ENCODE measurements at regions not wholly inside any gene's neighbourhood (a gene's known extent, or its start where the extent isn't known, plus 50 kb on each side); places are given as distances from the start of the nearest gene placed in this dataset.
A peak's percentile ranks its signal among the peaks of the same experiment; 100 is the strongest.

GRCh38 chr2:20541651-20542050 is 94.8 kb downstream of the RHOB start:
- H3K4me3 ChIP-seq = no peak overlapping the region
- no peaks in the 10 kb centered on the region for H3K36me3 ChIP-seq
- DNase-seq = no peak
- no peaks in the 10 kb centered on the region for H3K27me3 ChIP-seq
- H3K27ac ChIP-seq = no peak overlapping the region
- H3K9me3 ChIP-seq (replicated peaks) = no peaks in the 10 kb centered on the region; the same call in 1 of the 2 replicates
- H3K4me1 ChIP-seq = peaks cover 64% of the 10 kb centered on the region

DNA sequence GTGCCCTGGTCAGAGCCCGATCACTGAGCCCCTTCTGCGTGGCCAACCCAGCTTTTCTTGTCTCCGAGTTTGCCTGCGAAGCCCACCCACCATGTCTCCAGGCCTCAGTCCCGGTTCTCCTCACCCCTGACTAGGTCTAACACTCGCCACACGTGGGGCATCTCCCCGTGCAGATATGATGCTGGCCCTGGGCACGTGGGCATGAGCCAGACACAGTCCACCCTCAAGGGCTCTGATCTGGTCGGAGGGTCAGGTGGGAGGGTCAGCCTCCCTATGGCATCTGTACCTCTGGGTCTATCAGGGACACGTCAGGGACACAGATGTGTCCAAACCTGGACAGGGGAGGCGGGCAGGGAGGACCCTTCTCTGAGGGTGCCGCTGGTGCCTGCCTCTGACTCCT is 95.4 kb downstream of the RHOB start:
- H3K9me3 ChIP-seq (replicated peaks) = no peaks in the 10 kb centered on the region; the same call in 1 of the 2 replicates
- no peak for DNase-seq
- no peaks in the 10 kb centered on the region for H3K27me3 ChIP-seq
- H3K27ac ChIP-seq = no peak overlapping the region; the same call in 1 of the 2 replicates
- no peaks in the 10 kb centered on the region for H3K36me3 ChIP-seq
- no peak overlapping the region for H3K4me3 ChIP-seq
- H3K4me1 ChIP-seq = peaks cover 64% of the 10 kb centered on the region

GRCh38 chr2:20542746-20543468 is 96.0 kb downstream of the RHOB start:
- peak; percentile 73 to 74 for DNase-seq
- H3K36me3 ChIP-seq = no peaks in the 10 kb centered on the region
- peak overlapping the region; percentile 93 for H3K27ac ChIP-seq
- peak overlapping the region; percentile 20 for H3K4me3 ChIP-seq
- H3K27me3 ChIP-seq = no peaks in the 10 kb centered on the region
- H3K4me1 ChIP-seq = peaks cover 63% of the 10 kb centered on the region
- no peaks in the 10 kb centered on the region; the same call in 1 of the 2 replicates for H3K9me3 ChIP-seq (replicated peaks)

DNA sequence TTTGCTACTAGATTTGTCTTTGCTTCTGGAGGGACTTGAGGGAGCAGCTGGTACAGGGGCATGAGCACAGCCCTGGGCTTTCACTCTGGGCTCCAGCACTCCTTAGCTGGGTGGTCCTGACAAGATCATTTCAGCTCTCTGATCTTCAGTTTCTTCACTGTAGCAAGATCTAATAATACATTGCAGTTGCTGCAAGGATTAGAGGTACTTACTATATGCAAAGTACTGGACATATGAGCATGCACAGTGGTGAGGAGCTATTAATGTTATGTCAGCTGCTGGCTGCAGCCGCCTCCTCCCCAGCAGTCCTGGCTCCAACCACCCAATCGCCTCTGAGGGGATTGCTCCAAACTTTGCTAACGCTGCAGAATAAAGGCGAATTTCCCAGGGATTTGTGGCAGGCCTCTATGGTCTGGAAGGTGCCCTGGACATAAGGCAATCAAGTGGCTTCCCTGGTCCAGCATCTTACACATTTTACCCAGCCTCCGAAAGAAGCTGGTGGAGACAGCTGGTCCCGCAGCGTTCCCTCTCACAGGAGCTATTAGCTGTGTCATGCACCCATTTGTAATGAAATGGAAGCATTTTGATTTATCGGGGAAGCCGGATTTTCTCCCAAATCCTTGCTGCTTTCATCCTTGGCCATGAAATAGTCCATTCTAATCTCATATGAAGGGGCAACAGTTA is 96.7 kb downstream of the RHOB start:
- Histone ChIP-seq H3K27me3 (no peaks in the 10 kb centered on the region), H3K27ac (peak overlapping the region; percentile 93), H3K4me3 (peak overlapping the region; percentile 26), H3K4me1 (peaks cover 56% of the 10 kb centered on the region), H3K36me3 (no peaks in the 10 kb centered on the region), H3K9me3 (replicated peaks) (no peaks in the 10 kb centered on the region; the same call in 1 of the 2 replicates)
- peak; percentile 94 to 97 for DNase-seq

GRCh38 chr2:20544153-20544747 is 97.4 kb downstream of the RHOB start:
- H3K9me3 ChIP-seq (replicated peaks) = no peaks in the 10 kb centered on the region; the same call in 1 of the 2 replicates
- H3K27ac ChIP-seq = peak overlapping the region; percentile 93
- no peaks in the 10 kb centered on the region for H3K36me3 ChIP-seq
- peak overlapping the region; percentile 26 for H3K4me3 ChIP-seq
- peak; percentile 93 to 97 for DNase-seq
- H3K4me1 ChIP-seq = peaks cover 49% of the 10 kb centered on the region
- H3K27me3 ChIP-seq = no peaks in the 10 kb centered on the region

- Histone ChIP-seq H3K4me3 (no peak overlapping the region), H3K4me1 (peaks cover 30% of the 10 kb centered on the region), H3K36me3 (no peaks in the 10 kb centered on the region)
Measured at GRCh38 chr2:20549144-20549543, 101.8 kb downstream of the HS1BP3 start.

GRCh38 chr2:20549691-20550348 is 101.1 kb downstream of the HS1BP3 start:
- no peaks in the 10 kb centered on the region for H3K27me3 ChIP-seq
- no peak for DNase-seq
- no peak overlapping the region for H3K4me3 ChIP-seq
- H3K36me3 ChIP-seq = no peaks in the 10 kb centered on the region
- H3K9me3 ChIP-seq (replicated peaks) = no peaks in the 10 kb centered on the region; the same call in 1 of the 2 replicates
- no peak overlapping the region for H3K27ac ChIP-seq
- H3K4me1 ChIP-seq = peaks cover 24% of the 10 kb centered on the region

More at GRCh38 chr2:20549144-20549543, 101.8 kb downstream of the HS1BP3 start:
- Histone ChIP-seq H3K27ac (no peak overlapping the region), H3K9me3 (replicated peaks) (no peaks in the 10 kb centered on the region; the same call in 1 of the 2 replicates), H3K27me3 (no peaks in the 10 kb centered on the region)
- no peak for DNase-seq

- Histone ChIP-seq H3K4me3 (peak overlapping the region; percentile 10), H3K36me3 (no peaks in the 10 kb centered on the region), H3K9me3 (replicated peaks) (no peaks in the 10 kb centered on the region), H3K4me1 (peaks cover 22% of the 10 kb centered on the region), H3K27ac (peak overlapping the region; percentile 88), H3K27me3 (no peaks in the 10 kb centered on the region)
- DNase-seq = peak; percentile 97 to 98
Measured at GRCh38 chr2:20551260-20551944, 99.5 kb downstream of the HS1BP3 start.

DNA sequence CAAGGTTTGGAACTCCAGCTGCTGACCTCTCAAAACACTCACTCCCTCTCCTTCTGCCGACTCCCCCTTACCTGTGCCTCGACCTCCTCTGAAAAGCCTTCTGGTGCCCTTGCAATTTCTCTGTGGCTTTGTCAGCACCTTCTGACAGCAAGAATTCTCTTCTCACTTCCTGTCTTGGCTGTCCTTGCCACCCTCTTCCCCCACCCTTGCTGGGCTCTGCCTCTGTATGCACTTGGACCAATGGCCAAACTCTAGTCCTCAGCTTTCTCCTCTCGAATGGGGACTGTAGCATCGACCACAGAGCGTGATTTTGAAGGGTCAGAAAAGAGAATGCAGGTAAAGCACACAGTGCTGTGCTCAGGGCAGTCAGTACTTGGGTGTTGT is 99.0 kb downstream of the HS1BP3 start:
- Histone ChIP-seq H3K36me3 (no peaks in the 10 kb centered on the region), H3K27me3 (no peaks in the 10 kb centered on the region), H3K4me1 (peaks cover 22% of the 10 kb centered on the region), H3K4me3 (no peak overlapping the region; the same call in 1 of the 2 replicates), H3K9me3 (replicated peaks) (no peaks in the 10 kb centered on the region), H3K27ac (peak overlapping the region; percentile 88)
- DNase-seq = peak in 1 of 2 experiments; percentile 53

GRCh38 chr2:20552847-20553246 is 98.1 kb downstream of the HS1BP3 start:
- H3K9me3 ChIP-seq (replicated peaks) = no peaks in the 10 kb centered on the region
- no peak overlapping the region for H3K4me3 ChIP-seq
- no peak for DNase-seq
- no peaks in the 10 kb centered on the region for H3K36me3 ChIP-seq
- no peaks in the 10 kb centered on the region for H3K27me3 ChIP-seq
- no peak overlapping the region for H3K27ac ChIP-seq
- H3K4me1 ChIP-seq = peaks cover 22% of the 10 kb centered on the region

GRCh38 chr2:20553580-20553979 is 97.3 kb downstream of the HS1BP3 start:
- Histone ChIP-seq H3K4me3 (no peak overlapping the region), H3K36me3 (no peaks in the 10 kb centered on the region)

GRCh38 chr2:20555954-20556353 is 94.9 kb downstream of the HS1BP3 start:
- Histone ChIP-seq H3K4me1 (peaks cover 34% of the 10 kb centered on the region), H3K27me3 (no peaks in the 10 kb centered on the region), H3K27ac (no peak overlapping the region), H3K9me3 (replicated peaks) (no peaks in the 10 kb centered on the region), H3K36me3 (no peaks in the 10 kb centered on the region), H3K4me3 (no peak overlapping the region)
- DNase-seq = no peak

More at GRCh38 chr2:20553580-20553979, 97.3 kb downstream of the HS1BP3 start:
- H3K4me1 ChIP-seq = peaks cover 26% of the 10 kb centered on the region
- DNase-seq = no peak
- H3K27ac ChIP-seq = no peak overlapping the region
- no peaks in the 10 kb centered on the region for H3K9me3 ChIP-seq (replicated peaks)
- no peaks in the 10 kb centered on the region for H3K27me3 ChIP-seq

GRCh38 chr2:20556756-20557155 is 94.1 kb downstream of the HS1BP3 start:
- Histone ChIP-seq H3K4me1 (peaks cover 36% of the 10 kb centered on the region), H3K4me3 (no peak overlapping the region), H3K27ac (no peak overlapping the region), H3K27me3 (no peaks in the 10 kb centered on the region), H3K36me3 (no peaks in the 10 kb centered on the region), H3K9me3 (replicated peaks) (no peaks in the 10 kb centered on the region)
- no peak for DNase-seq

DNA sequence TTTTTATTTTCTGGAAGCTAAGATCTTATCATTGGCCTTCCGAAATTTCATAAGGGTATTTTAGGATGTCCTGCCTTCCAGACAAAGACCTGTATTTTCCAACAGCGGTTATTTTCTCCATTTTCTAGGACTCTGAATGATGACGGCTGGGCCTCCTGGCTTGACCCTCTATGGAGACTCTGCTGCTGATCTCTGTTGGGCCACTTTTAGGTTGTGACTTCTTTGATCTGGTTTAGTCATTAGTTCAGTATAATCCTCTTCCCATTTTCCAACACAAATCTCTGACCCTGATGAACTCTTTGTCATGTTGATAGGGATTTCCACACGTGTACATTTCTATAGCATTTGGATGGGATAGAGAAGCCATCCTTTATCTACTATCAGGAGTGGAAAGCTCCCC is 93.7 kb downstream of the HS1BP3 start:
- Histone ChIP-seq H3K36me3 (no peaks in the 10 kb centered on the region), H3K27ac (no peak overlapping the region), H3K9me3 (replicated peaks) (no peaks in the 10 kb centered on the region), H3K4me1 (peaks cover 36% of the 10 kb centered on the region), H3K4me3 (no peak overlapping the region), H3K27me3 (no peaks in the 10 kb centered on the region)
- no peak for DNase-seq

Measured in SJCRH30 (cell line).